ENCODE measurements at regions not wholly inside any gene's neighbourhood (a gene's known extent, or its start where the extent isn't known, plus 50 kb on each side); places are given as distances from the start of the nearest gene placed in this dataset.

- Histone ChIP-seq H3K27ac (ENCODE audit: low read depth in 1 of 2, low read length in 2 of 2) (no peak overlapping the region), H3K9me3 (ENCODE audit: control insufficient read depth in 4 of 4, low read length in 3 of 4) (no peaks in the 10 kb centered on the region), H3K4me3 (ENCODE audit: low read depth in 1 of 3, low read length in 3 of 3) (no peak overlapping the region), H3K9ac (ENCODE audit: low read depth in 1 of 2, low read length in 2 of 2) (no peak overlapping the region), H3K36me3 (ENCODE audit: control insufficient read depth in 4 of 4, insufficient read depth in 3 of 4, low read depth in 1 of 4, low read length in 3 of 4) (peaks cover 0 to 1% (median 0%) of the 10 kb centered on the region in 4 donors), H3K27me3 (ENCODE audit: control insufficient read depth in 4 of 4, insufficient read depth in 4 of 4, low read length in 3 of 4) (no peaks in the 10 kb centered on the region), H3K4me1 (ENCODE audit: control insufficient read depth in 4 of 4, insufficient read depth in 4 of 4, low read length in 3 of 4) (no peaks in the 10 kb centered on the region)
- no peak for TF ChIP-seq CTCF (IDR thresholded peaks at IDR 0.05; ENCODE audit: low read depth, low read length, missing input control)
- no peak for TF ChIP-seq EGR1 (IDR thresholded peaks at IDR 0.05; ENCODE audit: low read depth in 2 of 2)
- TF ChIP-seq SP1 (IDR thresholded peaks at IDR 0.05): no peak
- no peak for TF ChIP-seq RAD21 (IDR thresholded peaks at IDR 0.05)
- TF ChIP-seq HNF4A (conservative IDR thresholded peaks at IDR 0.05): no peak
- TF ChIP-seq REST (IDR thresholded peaks at IDR 0.05): no peak
- no peak for TF ChIP-seq JUND (IDR thresholded peaks at IDR 0.05)
- no peak for TF ChIP-seq YY1 (IDR thresholded peaks at IDR 0.05)
- TF ChIP-seq FOXA2 (IDR thresholded peaks at IDR 0.05): no peak
- no peak for TF ChIP-seq TAF1 (conservative IDR thresholded peaks at IDR 0.05)
- TF ChIP-seq ATF3 (IDR thresholded peaks at IDR 0.05): no peak
- TF ChIP-seq GABPA (IDR thresholded peaks at IDR 0.05 in 1 of 2, conservative IDR thresholded peaks at IDR 0.05 in 1 of 2): no peak
- no peak for TF ChIP-seq HNF4G (IDR thresholded peaks at IDR 0.05)
- no peak for TF ChIP-seq FOXA1 (IDR thresholded peaks at IDR 0.05)
- no peak for TF ChIP-seq ZBTB33 (IDR thresholded peaks at IDR 0.05)
- TF ChIP-seq RXRA (IDR thresholded peaks at IDR 0.05): no peak
- TF ChIP-seq NR2F2 (IDR thresholded peaks at IDR 0.05): no peak
- TF ChIP-seq MAX (IDR thresholded peaks at IDR 0.05): no peak
- WGBS: 62% methylated on average over 3 of the region's 3 CpGs
- DNase-seq (ENCODE audit: low spot score): no peak
These were observed 787.2 kb downstream of the PLCL1 start for GRCh38 chr2:198591586-198591985.

All from liver (tissue), 8 donors.